ENCODE measurements at regions not wholly inside any gene's neighbourhood (a gene's known extent, or its start where the extent isn't known, plus 50 kb on each side); places are given as distances from the start of the nearest gene placed in this dataset.

DNA sequence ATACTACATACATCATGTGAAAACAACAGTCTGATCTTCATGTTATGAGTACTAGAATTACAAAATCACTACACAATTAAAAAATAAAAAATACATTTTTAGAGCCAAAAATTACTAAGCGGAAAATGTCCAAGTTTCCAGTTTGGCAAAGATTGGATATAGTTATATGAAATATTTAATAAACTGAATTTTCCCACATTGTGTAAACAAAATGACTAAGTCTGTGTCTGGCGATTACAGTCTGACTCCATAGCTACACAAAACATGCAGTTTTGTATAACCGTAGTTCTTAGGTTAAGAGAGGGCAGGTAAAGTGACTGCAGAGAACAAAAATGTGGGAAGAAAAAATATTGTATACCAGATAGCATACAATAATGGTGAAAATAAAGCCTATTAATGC lies 59.2 kb upstream of the TMEM47 start:
- Histone ChIP-seq H3K79me2 (ENCODE audit: low read length) (no peaks in the 10 kb centered on the region), H3K27ac (ENCODE audit: low read length) (no peak overlapping the region), H2AFZ (ENCODE audit: low read length) (no peak overlapping the region), H3K4me1 (ENCODE audit: low read length) (no peaks in the 10 kb centered on the region), H3K4me3 (ENCODE audit: low read length) (no peak overlapping the region), H3F3A (ENCODE audit: insufficient read depth, low read length) (no peaks in the 10 kb centered on the region), H4K20me1 (ENCODE audit: insufficient read depth, low read length) (no peaks in the 10 kb centered on the region), H3K9ac (ENCODE audit: low read length) (no peak overlapping the region), H3K27me3 (replicated peaks; ENCODE audit: insufficient read depth, low read length) (no peaks in the 10 kb centered on the region), H3K4me2 (ENCODE audit: low read depth, low read length) (no peak overlapping the region), H3K36me3 (replicated peaks; ENCODE audit: insufficient read depth, low read length) (no peaks in the 10 kb centered on the region), H3K9me2 (replicated peaks; ENCODE audit: insufficient read depth, low read length) (no peaks in the 10 kb centered on the region), H3K9me3 (replicated peaks; ENCODE audit: insufficient read depth, low read length) (no peaks in the 10 kb centered on the region)
- no peak for DNase-seq
- TF ChIP-seq EZH2 (optimal IDR thresholded peaks at IDR 0.05; ENCODE audit: low read depth, low read length): no peak
- TF ChIP-seq, protein P1, sequence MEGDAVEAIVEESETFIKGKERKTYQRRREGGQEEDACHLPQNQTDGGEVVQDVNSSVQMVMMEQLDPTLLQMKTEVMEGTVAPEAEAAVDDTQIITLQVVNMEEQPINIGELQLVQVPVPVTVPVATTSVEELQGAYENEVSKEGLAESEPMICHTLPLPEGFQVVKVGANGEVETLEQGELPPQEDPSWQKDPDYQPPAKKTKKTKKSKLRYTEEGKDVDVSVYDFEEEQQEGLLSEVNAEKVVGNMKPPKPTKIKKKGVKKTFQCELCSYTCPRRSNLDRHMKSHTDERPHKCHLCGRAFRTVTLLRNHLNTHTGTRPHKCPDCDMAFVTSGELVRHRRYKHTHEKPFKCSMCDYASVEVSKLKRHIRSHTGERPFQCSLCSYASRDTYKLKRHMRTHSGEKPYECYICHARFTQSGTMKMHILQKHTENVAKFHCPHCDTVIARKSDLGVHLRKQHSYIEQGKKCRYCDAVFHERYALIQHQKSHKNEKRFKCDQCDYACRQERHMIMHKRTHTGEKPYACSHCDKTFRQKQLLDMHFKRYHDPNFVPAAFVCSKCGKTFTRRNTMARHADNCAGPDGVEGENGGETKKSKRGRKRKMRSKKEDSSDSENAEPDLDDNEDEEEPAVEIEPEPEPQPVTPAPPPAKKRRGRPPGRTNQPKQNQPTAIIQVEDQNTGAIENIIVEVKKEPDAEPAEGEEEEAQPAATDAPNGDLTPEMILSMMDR (IDR thresholded peaks at IDR 0.05; ENCODE audit: low read length): no peak
- TF ChIP-seq EZH2phosphoT487 (IDR thresholded peaks at IDR 0.05; ENCODE audit: low read length): no peak

DNA sequence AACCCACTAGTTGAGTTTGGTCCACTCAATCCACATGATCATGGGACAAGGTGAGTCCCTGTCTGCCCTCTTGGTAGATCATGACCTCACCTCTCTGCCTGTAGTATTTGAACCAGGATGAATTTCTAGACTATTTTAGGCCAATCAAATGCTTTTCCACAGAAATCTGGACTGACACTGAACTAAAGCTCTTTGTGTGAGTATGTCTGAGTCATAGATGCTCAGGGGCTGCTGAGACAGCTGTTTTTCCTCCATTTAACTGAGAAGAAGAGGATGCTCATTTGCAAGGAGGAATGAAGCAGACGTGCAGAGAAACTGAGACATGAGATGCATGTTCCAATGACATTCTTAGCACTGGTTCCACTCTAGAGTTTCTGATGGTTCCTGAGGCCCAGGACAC lies 77.3 kb upstream of the TMEM47 start:
- no peaks in the 10 kb centered on the region for H3K9me2 ChIP-seq (replicated peaks; ENCODE audit: insufficient read depth, low read length)
- no peak overlapping the region for H3K4me3 ChIP-seq (ENCODE audit: low read length)
- H3K27ac ChIP-seq (ENCODE audit: low read length): no peak overlapping the region
- no peaks in the 10 kb centered on the region for H3F3A ChIP-seq (ENCODE audit: insufficient read depth, low read length)
- no peaks in the 10 kb centered on the region for H4K20me1 ChIP-seq (ENCODE audit: insufficient read depth, low read length)
- no peak for DNase-seq
- H3K36me3 ChIP-seq (replicated peaks; ENCODE audit: insufficient read depth, low read length): no peaks in the 10 kb centered on the region
- H3K79me2 ChIP-seq (ENCODE audit: low read length): no peaks in the 10 kb centered on the region
- H3K9ac ChIP-seq (ENCODE audit: low read length): no peak overlapping the region
- H3K4me2 ChIP-seq (ENCODE audit: low read depth, low read length): no peak overlapping the region
- H3K27me3 ChIP-seq (replicated peaks; ENCODE audit: insufficient read depth, low read length): no peaks in the 10 kb centered on the region
- TF ChIP-seq EZH2 (optimal IDR thresholded peaks at IDR 0.05; ENCODE audit: low read depth, low read length) (no peak), EZH2phosphoT487 (IDR thresholded peaks at IDR 0.05; ENCODE audit: low read length) (no peak)
- TF ChIP-seq, protein P1 (IDR thresholded peaks at IDR 0.05; ENCODE audit: low read length): no peak
- no peaks in the 10 kb centered on the region for H3K4me1 ChIP-seq (ENCODE audit: low read length)
- H2AFZ ChIP-seq (ENCODE audit: low read length): no peak overlapping the region
- no peaks in the 10 kb centered on the region for H3K9me3 ChIP-seq (replicated peaks; ENCODE audit: insufficient read depth, low read length)

DNA sequence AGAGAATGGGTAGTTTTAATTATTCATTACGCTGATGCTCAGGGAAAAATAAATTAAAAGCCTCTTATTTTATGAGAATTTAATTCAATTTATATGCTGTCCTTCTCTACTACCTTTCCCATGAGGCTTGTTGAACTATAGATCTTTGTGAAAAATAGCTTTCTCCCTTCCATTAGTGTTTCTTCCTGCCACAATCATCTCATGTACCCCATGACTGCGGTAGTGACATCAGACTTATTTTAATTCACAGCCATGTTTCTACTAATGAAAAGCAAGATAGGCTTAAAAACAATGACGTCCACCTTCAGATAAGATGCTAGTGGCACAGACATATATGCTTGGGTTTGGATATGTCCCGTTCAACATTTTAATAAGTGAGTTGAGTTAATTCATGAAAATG lies 87.4 kb upstream of the TMEM47 start:
- H3K4me3 ChIP-seq (ENCODE audit: low read length): no peak overlapping the region
- H3K36me3 ChIP-seq (replicated peaks; ENCODE audit: insufficient read depth, low read length): no peaks in the 10 kb centered on the region
- no peaks in the 10 kb centered on the region for H3K9me2 ChIP-seq (replicated peaks; ENCODE audit: insufficient read depth, low read length)
- H3K27me3 ChIP-seq (replicated peaks; ENCODE audit: insufficient read depth, low read length): no peaks in the 10 kb centered on the region
- no peak overlapping the region for H3K27ac ChIP-seq (ENCODE audit: low read length)
- no peaks in the 10 kb centered on the region for H3K9me3 ChIP-seq (replicated peaks; ENCODE audit: insufficient read depth, low read length)
- H3K4me2 ChIP-seq (ENCODE audit: low read depth, low read length): no peak overlapping the region
- no peaks in the 10 kb centered on the region for H3K4me1 ChIP-seq (ENCODE audit: low read length)
- no peak overlapping the region for H3K9ac ChIP-seq (ENCODE audit: low read length)
- no peaks in the 10 kb centered on the region for H3F3A ChIP-seq (ENCODE audit: insufficient read depth, low read length)
- H3K79me2 ChIP-seq (ENCODE audit: low read length): no peaks in the 10 kb centered on the region
- H2AFZ ChIP-seq (ENCODE audit: low read length): no peak overlapping the region
- TF ChIP-seq, protein P1 (IDR thresholded peaks at IDR 0.05; ENCODE audit: low read length): no peak
- H4K20me1 ChIP-seq (ENCODE audit: insufficient read depth, low read length): no peaks in the 10 kb centered on the region
- DNase-seq: no peak

DNA sequence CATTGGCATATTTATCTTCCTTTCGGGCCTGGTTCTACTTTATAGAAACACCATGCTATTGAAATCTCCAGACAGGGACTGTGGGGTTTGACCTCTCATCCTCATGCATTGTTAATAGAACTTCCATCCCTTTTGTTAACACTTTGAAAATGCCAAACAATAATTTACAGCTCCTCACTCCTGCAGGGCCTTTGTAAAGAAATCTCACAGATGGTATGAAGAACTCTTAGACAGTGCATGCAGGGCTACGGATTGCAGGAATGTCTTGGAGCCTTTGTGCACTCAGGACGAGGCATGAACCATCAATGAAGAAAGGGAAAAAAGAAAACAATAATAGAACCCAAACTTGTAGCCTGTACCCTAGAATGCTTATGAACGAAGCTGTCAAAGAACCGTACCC lies 92.8 kb upstream of the TMEM47 start:
- Histone ChIP-seq H3K9me2 (replicated peaks; ENCODE audit: insufficient read depth, low read length) (no peaks in the 10 kb centered on the region), H3F3A (ENCODE audit: insufficient read depth, low read length) (no peaks in the 10 kb centered on the region), H3K4me2 (ENCODE audit: low read depth, low read length) (no peak overlapping the region), H3K79me2 (ENCODE audit: low read length) (no peaks in the 10 kb centered on the region), H2AFZ (ENCODE audit: low read length) (no peak overlapping the region), H3K27me3 (replicated peaks; ENCODE audit: insufficient read depth, low read length) (no peaks in the 10 kb centered on the region), H3K4me1 (ENCODE audit: low read length) (no peaks in the 10 kb centered on the region), H3K9ac (ENCODE audit: low read length) (no peak overlapping the region), H3K27ac (ENCODE audit: low read length) (no peak overlapping the region), H3K9me3 (replicated peaks; ENCODE audit: insufficient read depth, low read length) (no peaks in the 10 kb centered on the region), H3K4me3 (ENCODE audit: low read length) (no peak overlapping the region), H4K20me1 (ENCODE audit: insufficient read depth, low read length) (no peaks in the 10 kb centered on the region), H3K36me3 (replicated peaks; ENCODE audit: insufficient read depth, low read length) (no peaks in the 10 kb centered on the region)
- no peak for DNase-seq
- no peak for TF ChIP-seq EZH2phosphoT487 (IDR thresholded peaks at IDR 0.05; ENCODE audit: low read length)
- TF ChIP-seq EZH2 (optimal IDR thresholded peaks at IDR 0.05; ENCODE audit: low read depth, low read length): no peak
- TF ChIP-seq, protein P1 (IDR thresholded peaks at IDR 0.05; ENCODE audit: low read length): no peak
